Stomach smooth muscle (tissue), 2 donors: ENCODE measurements at regions not wholly inside any gene's neighbourhood (a gene's known extent, or its start where the extent isn't known, plus 50 kb on each side); places are given as distances from the start of the nearest gene placed in this dataset.
A peak's percentile ranks its signal among the peaks of the same experiment; 100 is the strongest.

ENCODE experiments used
- H3K27ac ChIP-seq: one replicate; pipeline ENCODE4 v1.7.0; 2013; ENCODE audit warnings: mild to moderate bottlenecking, low read length, inconsistent platforms
- H3K27me3 ChIP-seq, 2 donors: one replicate each; pipeline ENCODE4 v1.7.0; 2013; ENCODE audit warnings: low read length in 2 of 2; ENCODE audit not compliant: insufficient read depth in 2 of 2, control insufficient read depth in 1 of 2
- H3K36me3 ChIP-seq, 2 donors: one replicate each; pipeline ENCODE4 v1.7.0; 2013; ENCODE audit warnings: low read length in 2 of 2; ENCODE audit not compliant: control insufficient read depth in 2 of 2, insufficient read depth in 2 of 2
- H3K4me1 ChIP-seq: one replicate; pipeline ENCODE4 v1.7.0; 2013; ENCODE audit warnings: low read length; ENCODE audit not compliant: control insufficient read depth, insufficient read depth
- H3K4me3 ChIP-seq, 2 donors: one replicate each; pipeline ENCODE4 v1.7.0; 2013; ENCODE audit warnings: low read length in 2 of 2
- H3K9ac ChIP-seq, 2 donors: one replicate each; pipeline ENCODE4 v1.7.0; 2013; ENCODE audit warnings: low read length in 2 of 2, mild to moderate bottlenecking in 1 of 2
- H3K9me3 ChIP-seq, 2 donors: one replicate each; pipeline ENCODE4 v1.7.0; 2013; ENCODE audit warnings: low read length in 2 of 2; ENCODE audit not compliant: control insufficient read depth in 2 of 2
- donor health status: healthy.
- donor health status: Pancreatic carcinoma.

GRCh38 chr11:8758619-8759169, 76.1 kb downstream of the RPL27A start:
- Histone ChIP-seq H3K27me3 (no peaks in the 10 kb centered on the region), H3K4me3 (no peak overlapping the region), H3K4me1 (peaks cover 58% of the 10 kb centered on the region), H3K27ac (peak overlapping the region; percentile 84), H3K36me3 (no peaks in the 10 kb centered on the region), H3K9me3 (no peaks in the 10 kb centered on the region), H3K9ac (peak overlapping the region in 1 of 2 donors; percentile 21)

DNA sequence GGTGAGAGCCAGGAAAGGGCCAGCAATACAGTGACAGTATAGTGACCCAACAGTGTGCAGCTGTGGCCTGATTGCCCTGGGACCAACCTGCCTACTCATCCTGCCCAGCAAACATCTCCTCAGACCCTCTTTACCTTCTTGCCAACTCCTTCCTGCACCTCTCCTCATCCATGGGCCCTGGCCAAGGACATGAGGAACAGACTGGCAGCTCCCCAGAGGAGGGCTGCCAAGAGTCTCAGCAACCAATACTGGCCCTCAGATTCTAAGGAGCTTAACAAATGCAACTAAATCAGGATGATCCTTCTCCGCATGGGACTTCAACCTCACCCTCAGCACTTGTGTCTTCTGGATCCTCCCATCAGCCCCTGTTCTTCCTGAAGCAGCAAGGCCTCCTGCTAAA, 77.0 kb downstream of the RPL27A start:
- H3K4me3 ChIP-seq = peak overlapping the region; percentile 7 to 52
- no peaks in the 10 kb centered on the region for H3K36me3 ChIP-seq
- H3K27me3 ChIP-seq = no peaks in the 10 kb centered on the region
- H3K27ac ChIP-seq = peak overlapping the region; percentile 84
- peak overlapping the region; percentile 3 to 60 for H3K9ac ChIP-seq
- no peaks in the 10 kb centered on the region for H3K9me3 ChIP-seq
- peaks cover 58% of the 10 kb centered on the region for H3K4me1 ChIP-seq

GRCh38 chr11:8760896-8761295, 78.3 kb downstream of the RPL27A start:
- H3K4me1 ChIP-seq = peaks cover 62% of the 10 kb centered on the region
- H3K36me3 ChIP-seq = no peaks in the 10 kb centered on the region
- peak overlapping the region; percentile 27 to 29 for H3K9ac ChIP-seq
- no peaks in the 10 kb centered on the region for H3K27me3 ChIP-seq
- peak overlapping the region; percentile 84 for H3K27ac ChIP-seq
- H3K4me3 ChIP-seq = no peak overlapping the region
- no peaks in the 10 kb centered on the region for H3K9me3 ChIP-seq

DNA sequence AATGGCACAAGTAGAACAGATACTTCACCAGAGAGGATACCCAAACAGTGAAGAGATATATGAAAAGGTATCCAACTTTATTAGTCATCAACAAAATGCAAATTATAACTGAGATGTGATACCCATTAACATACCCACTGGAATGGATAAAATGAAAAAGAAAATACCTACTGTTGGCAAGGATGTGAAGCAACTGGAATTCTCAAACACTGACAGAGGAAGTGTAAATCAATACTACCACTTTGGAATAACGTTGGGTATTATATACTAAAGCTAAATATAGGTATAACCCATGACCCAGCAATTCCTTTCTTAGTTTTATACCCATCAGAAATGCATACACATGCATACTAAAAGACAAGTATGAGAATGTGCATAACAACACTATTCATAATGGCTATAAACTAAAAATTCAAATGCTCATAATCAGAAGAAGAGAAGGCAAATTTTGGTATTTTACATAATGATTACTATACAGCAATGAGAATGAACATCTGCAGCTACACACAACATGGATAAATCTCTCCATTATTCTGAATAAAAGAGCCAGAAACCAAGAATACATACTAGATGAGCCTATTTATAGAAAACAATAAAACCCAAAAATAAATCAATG, 80.6 kb downstream of the RPL27A start:
- H3K27me3 ChIP-seq = no peaks in the 10 kb centered on the region
- no peak overlapping the region for H3K27ac ChIP-seq
- peaks cover 70% of the 10 kb centered on the region for H3K4me1 ChIP-seq
- no peaks in the 10 kb centered on the region for H3K36me3 ChIP-seq
- no peaks in the 10 kb centered on the region for H3K9me3 ChIP-seq
- H3K9ac ChIP-seq = no peak overlapping the region
- H3K4me3 ChIP-seq = no peak overlapping the region

GRCh38 chr11:8765294-8765693, 82.7 kb downstream of the RPL27A start:
- no peak overlapping the region for H3K9ac ChIP-seq
- H3K27ac ChIP-seq = peak overlapping the region; percentile 75
- H3K9me3 ChIP-seq = no peaks in the 10 kb centered on the region
- no peaks in the 10 kb centered on the region for H3K27me3 ChIP-seq
- H3K4me1 ChIP-seq = peaks cover 60% of the 10 kb centered on the region
- no peaks in the 10 kb centered on the region for H3K36me3 ChIP-seq
- no peak overlapping the region for H3K4me3 ChIP-seq

DNA sequence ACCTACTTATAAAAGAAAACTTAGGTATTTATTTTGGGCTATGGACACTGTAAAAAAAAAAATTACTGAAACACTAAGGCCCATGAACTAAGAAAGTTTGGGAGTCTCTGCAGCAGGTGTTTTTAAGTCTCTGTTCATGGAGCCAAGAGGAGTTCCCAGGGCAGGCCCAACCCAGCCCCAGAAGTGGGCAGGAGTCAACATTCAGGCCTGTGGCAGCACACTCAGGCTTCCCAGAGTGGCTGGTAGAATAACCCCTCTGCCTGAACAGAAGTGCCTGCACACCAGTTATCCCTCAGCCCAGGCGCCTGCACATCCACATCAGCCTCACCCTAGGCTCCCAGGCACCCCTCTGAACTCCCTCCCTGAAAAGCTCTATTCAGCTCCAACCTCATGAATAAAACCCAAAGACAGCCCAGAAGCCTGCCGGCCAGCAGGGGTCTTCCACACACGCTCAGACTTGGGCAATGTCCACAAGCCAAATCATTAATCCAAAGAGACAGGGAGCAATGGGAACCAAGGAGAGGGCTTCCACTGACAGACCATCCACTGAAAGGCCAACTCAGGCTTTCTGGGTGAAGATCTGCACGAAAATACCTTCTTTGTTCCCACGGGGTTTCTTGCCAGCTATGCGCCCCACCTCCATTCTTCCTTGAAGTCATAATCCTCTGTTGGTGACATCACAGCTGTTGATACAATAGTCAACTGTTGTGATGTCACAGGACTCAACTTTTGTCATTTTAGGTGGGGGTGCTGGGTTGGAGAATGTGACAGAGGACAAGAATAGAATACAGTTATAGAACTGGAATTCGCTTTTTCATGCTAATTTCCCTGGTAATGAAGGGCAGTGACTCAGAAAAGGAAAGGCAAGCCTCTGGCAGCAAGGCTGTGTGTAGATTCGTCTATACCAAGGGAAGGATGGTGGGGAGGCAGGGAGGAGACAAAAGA, 83.7 kb downstream of the RPL27A start:
- peak overlapping the region; percentile 75 for H3K27ac ChIP-seq
- H3K36me3 ChIP-seq = peaks cover 0 to 4% of the 10 kb centered on the region in 2 donors
- H3K4me1 ChIP-seq = peaks cover 57% of the 10 kb centered on the region
- H3K9me3 ChIP-seq = no peaks in the 10 kb centered on the region
- H3K27me3 ChIP-seq = no peaks in the 10 kb centered on the region
- H3K4me3 ChIP-seq = peak overlapping the region; percentile 14 to 35
- H3K9ac ChIP-seq = peak overlapping the region in 1 of 2 donors; percentile 14

- Histone ChIP-seq H3K27ac (peak overlapping the region; percentile 75), H3K4me1 (peaks cover 56% of the 10 kb centered on the region)
Measured at GRCh38 chr11:8766988-8767374, 84.4 kb downstream of the RPL27A start.

DNA sequence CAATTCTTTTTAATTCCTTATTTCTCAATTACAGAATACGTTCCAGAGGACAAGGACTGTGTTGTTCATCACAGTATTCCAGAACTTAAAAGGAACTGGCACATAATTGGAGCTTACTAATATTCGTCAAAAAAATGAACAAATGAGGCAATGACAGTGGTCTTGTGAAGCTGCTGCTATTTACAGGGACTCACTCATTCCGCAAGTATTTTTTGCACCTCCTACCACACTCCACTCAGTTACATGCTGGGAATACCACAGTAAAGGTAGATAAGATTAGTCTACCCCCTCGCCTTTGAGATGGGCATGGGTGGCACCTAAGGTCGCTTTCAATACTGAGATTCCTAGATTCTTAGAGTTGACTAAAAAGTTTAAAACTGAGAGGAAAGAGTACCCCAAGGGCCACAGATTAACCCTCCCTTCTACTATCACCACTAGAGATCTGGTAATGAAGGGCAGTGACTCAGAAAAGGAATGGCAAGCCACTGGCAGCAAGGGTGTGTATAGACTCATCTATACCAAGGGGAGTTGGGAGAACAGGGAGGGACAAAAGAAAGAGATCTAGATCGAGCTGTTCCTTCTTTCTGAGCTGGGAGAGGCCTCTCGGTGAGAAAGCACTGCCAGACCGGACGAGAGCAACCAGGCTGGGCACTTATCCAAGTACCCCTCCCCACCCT, 85.0 kb downstream of the RPL27A start:
- Histone ChIP-seq H3K36me3 (peaks cover 0 to 4% of the 10 kb centered on the region in 2 donors), H3K27me3 (no peaks in the 10 kb centered on the region), H3K9ac (no peak overlapping the region), H3K9me3 (no peaks in the 10 kb centered on the region), H3K4me1 (peaks cover 58% of the 10 kb centered on the region), H3K4me3 (no peak overlapping the region), H3K27ac (peak overlapping the region; percentile 75)

More at GRCh38 chr11:8766988-8767374, 84.4 kb downstream of the RPL27A start:
- peaks cover 0 to 4% of the 10 kb centered on the region in 2 donors for H3K36me3 ChIP-seq
- no peaks in the 10 kb centered on the region for H3K27me3 ChIP-seq
- peak overlapping the region; percentile 14 to 35 for H3K4me3 ChIP-seq
- peak overlapping the region in 1 of 2 donors; percentile 14 for H3K9ac ChIP-seq
- H3K9me3 ChIP-seq = no peaks in the 10 kb centered on the region

GRCh38 chr11:8768625-8769333, 86.2 kb downstream of the RPL27A start:
- Histone ChIP-seq H3K27me3 (no peaks in the 10 kb centered on the region), H3K27ac (peak overlapping the region; percentile 55), H3K9me3 (no peaks in the 10 kb centered on the region), H3K4me3 (no peak overlapping the region), H3K36me3 (peaks cover 0 to 4% of the 10 kb centered on the region in 2 donors), H3K9ac (peak overlapping the region in 1 of 2 donors; percentile 36), H3K4me1 (peaks cover 69% of the 10 kb centered on the region)
